WTC11 (cell line): ENCODE measurements at regions not wholly inside any gene's neighbourhood (a gene's known extent, or its start where the extent isn't known, plus 50 kb on each side); places are given as distances from the start of the nearest gene placed in this dataset.

ENCODE experiments used
- ATAC-seq: fragments of 200-7000 bp; cut with Tn5 transposase; 2 replicates; pipeline ENCODE4 v1.10.0; 2021; ENCODE audit warnings: mild to moderate bottlenecking, moderate library complexity
- CTCF ChIA-PET: fragments of 300-600 bp; sonication (Branson Sonifier 250); formaldehyde crosslinking; loops from one replicate; lab custom pipeline; 2021; ENCODE audit warnings: antibody characterized with exemption; lab: Charles Lee
- POLR2A ChIA-PET: fragments of 350-600 bp; sonication (Branson Sonifier 250); formaldehyde crosslinking; loops from one replicate; lab custom pipeline; 2021; ENCODE audit warnings: antibody characterized with exemption; lab: Charles Lee
- DNase-seq: peaks from one replicate; pipeline ENCODE4 v3.0.0; 2021; ENCODE audit warnings: low spot score
- H3K27ac Mint-ChIP-seq: 2 replicates; pipeline ENCODE4 v1.8.0; 2021; ENCODE audit warnings: mixed read lengths
- H3K27me3 Mint-ChIP-seq: 2 replicates; pipeline ENCODE4 v1.8.0; 2021; ENCODE audit warnings: low read depth, mild to moderate bottlenecking, moderate library complexity, mixed read lengths
- H3K36me3 Mint-ChIP-seq: 2 replicates; pipeline ENCODE4 v1.8.0; 2021; ENCODE audit warnings: mixed read lengths
- H3K4me1 Mint-ChIP-seq: 2 replicates; pipeline ENCODE4 v1.8.0; 2022; ENCODE audit warnings: mixed read lengths
- H3K4me3 Mint-ChIP-seq: 2 replicates; pipeline ENCODE4 v1.8.0; 2021; ENCODE audit warnings: mild to moderate bottlenecking, moderate library complexity, mixed read lengths
- H3K9me3 Mint-ChIP-seq: 2 replicates; pipeline ENCODE4 v1.8.0; 2021; ENCODE audit warnings: mixed read lengths
- AFF4 ChIP-seq: sonication (generic); formaldehyde crosslinking; IDR thresholded peaks from 2 replicates; pipeline ENCODE4 v1.8.1; 2023; ENCODE audit warnings: mild to moderate bottlenecking, missing genetic modification reagents, borderline replicate concordance
- CREM ChIP-seq: sonication (generic); formaldehyde crosslinking; IDR thresholded peaks from 2 replicates; pipeline ENCODE4 v1.8.1; 2022; ENCODE audit warnings: mild to moderate bottlenecking, missing genetic modification reagents, moderate library complexity
- E2F1 ChIP-seq: sonication (generic); formaldehyde crosslinking; IDR thresholded peaks from 2 replicates; pipeline ENCODE4 v1.8.0; 2022; ENCODE audit warnings: mild to moderate bottlenecking, missing genetic modification reagents
- ELF4 ChIP-seq: sonication (generic); formaldehyde crosslinking; IDR thresholded peaks from 2 replicates; pipeline ENCODE4 v1.8.1; 2022; ENCODE audit warnings: low read depth, mild to moderate bottlenecking, moderate library complexity, missing genetic modification reagents
- ERG ChIP-seq: fragments of 250-450 bp; sonication (Bioruptor Pico); IDR thresholded peaks from 2 replicates; pipeline ENCODE4 v1.8.0; 2021; ENCODE audit warnings: mild to moderate bottlenecking
- FOXP1 ChIP-seq: sonication (generic); formaldehyde crosslinking; IDR thresholded peaks from 2 replicates; pipeline ENCODE4 v1.8.0; 2022; ENCODE audit warnings: missing genetic modification reagents, mild to moderate bottlenecking, moderate library complexity, borderline replicate concordance
- GRHL2 ChIP-seq: fragments of 250-450 bp; sonication (Bioruptor Pico); IDR thresholded peaks from 2 replicates; pipeline ENCODE4 v1.8.0; 2022; ENCODE audit warnings: mild to moderate bottlenecking, moderate library complexity; ENCODE audit not compliant: insufficient replicate concordance, severe bottlenecking
- MAX ChIP-seq: sonication (generic); formaldehyde crosslinking; IDR thresholded peaks from 2 replicates; pipeline ENCODE4 v1.8.0; 2022; ENCODE audit warnings: mild to moderate bottlenecking, missing genetic modification reagents
- MYBL2 ChIP-seq: sonication (generic); formaldehyde crosslinking; IDR thresholded peaks from 2 replicates; pipeline ENCODE4 v1.8.1; 2023; ENCODE audit warnings: mild to moderate bottlenecking, moderate library complexity, missing genetic modification reagents
- NFE2L1 ChIP-seq: sonication (generic); formaldehyde crosslinking; IDR thresholded peaks from 2 replicates; pipeline ENCODE4 v1.8.1; 2023; ENCODE audit warnings: missing genetic modification reagents
- PREB ChIP-seq: sonication (generic); formaldehyde crosslinking; IDR thresholded peaks from 2 replicates; pipeline ENCODE4 v1.8.1; 2022; ENCODE audit warnings: mild to moderate bottlenecking, missing genetic modification reagents, moderate library complexity, borderline replicate concordance
- ZBTB43 ChIP-seq: sonication (generic); formaldehyde crosslinking; IDR thresholded peaks from 2 replicates; pipeline ENCODE4 v1.8.1; 2023; ENCODE audit warnings: mild to moderate bottlenecking, missing genetic modification reagents
- ZNF317 ChIP-seq: sonication (generic); formaldehyde crosslinking; IDR thresholded peaks from 2 replicates; pipeline ENCODE4 v1.8.1; 2023; ENCODE audit warnings: low read depth, mild to moderate bottlenecking, moderate library complexity, missing genetic modification reagents, borderline replicate concordance
- ZSCAN18 ChIP-seq: fragments of 250-450 bp; sonication (Bioruptor Pico); IDR thresholded peaks from 2 replicates; pipeline ENCODE4 v2.1.2; 2022; ENCODE audit warnings: mild to moderate bottlenecking, moderate library complexity

GRCh38 chr22:27674261-27674923 is 127.2 kb downstream of the MN1 start:
- TF ChIP-seq MAX (CRISPR knock-in tag) (no peak), GRHL2 (CRISPR knock-in tag) (no peak), ELF4 (CRISPR knock-in tag) (no peak), ZSCAN18 (CRISPR knock-in tag) (no peak), CREM (no peak), PREB (CRISPR knock-in tag) (no peak), AFF4 (CRISPR knock-in tag) (no peak), MYBL2 (CRISPR knock-in tag) (no peak), ZBTB43 (CRISPR knock-in tag) (no peak), E2F1 (CRISPR knock-in tag) (no peak), NFE2L1 (CRISPR knock-in tag) (no peak), ZNF317 (CRISPR knock-in tag) (no peak), ERG (no peak), FOXP1 (CRISPR knock-in tag) (no peak)
- H3K27ac Mint-ChIP-seq, result peak overlapping the region; percentile 37; the same call in 1 of the 2 replicates
- no peak overlapping the region for H3K4me3 Mint-ChIP-seq
- no peak for ATAC-seq
- no peaks in the 10 kb centered on the region for H3K9me3 Mint-ChIP-seq
- DNase-seq, result no peak
- peaks cover 52% of the 10 kb centered on the region for H3K4me1 Mint-ChIP-seq
- CTCF ChIA-PET, result interaction anchor here (0.6 to 3.0 kb wide), 3 partner anchors 8 to 135 kb away, joined by 4 to 11 read pairs (median 5); no protein-coding TSS in a partner anchor
- no peaks in the 10 kb centered on the region for H3K27me3 Mint-ChIP-seq
- peaks cover 31% of the 10 kb centered on the region for H3K36me3 Mint-ChIP-seq
- POLR2A ChIA-PET, result no interaction called here
